HG03558 (cell line): ENCODE measurements at regions not wholly inside any gene's neighbourhood (a gene's known extent, or its start where the extent isn't known, plus 50 kb on each side); places are given as distances from the start of the nearest gene placed in this dataset.

Experiments used
- ATAC-seq: cut with Tn5 transposase; IDR thresholded peaks from one replicate; pipeline ENCODE4 v1.9.1; 2021; ENCODE audit warnings: moderate number of reproducible peaks; ENCODE audit not compliant: unreplicated experiment; ENCODE audit errors: extremely low read depth

DNA sequence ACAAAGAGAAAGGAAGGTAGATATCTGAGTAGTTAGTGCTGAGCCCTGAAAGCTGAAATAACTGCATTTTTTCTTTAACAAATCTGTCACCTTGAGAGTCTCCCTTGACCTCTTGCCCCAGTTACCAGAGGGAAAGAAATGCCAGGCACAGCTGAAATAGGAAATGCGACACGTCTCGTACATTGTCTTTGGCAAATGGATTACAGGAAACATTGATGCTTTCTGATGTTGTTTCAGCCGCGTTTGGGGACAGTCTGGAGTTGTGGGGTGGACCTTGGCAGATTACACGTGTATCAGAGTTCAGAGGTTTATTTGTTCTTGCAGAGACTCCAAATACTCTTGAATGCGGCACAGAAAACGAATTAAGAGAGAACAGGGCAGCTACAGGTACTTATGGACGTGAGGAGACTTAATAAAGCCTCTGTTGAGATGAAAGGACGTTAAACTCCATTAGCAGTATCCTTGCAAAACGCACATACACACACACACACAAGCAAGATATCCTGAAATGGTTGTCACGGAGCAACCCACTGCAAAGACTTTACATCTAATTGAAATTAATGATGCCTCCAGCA is 272.8 kb upstream of the RORA start:
- ATAC-seq: no peak

- ATAC-seq: no peak
Observed at GRCh38 chr15:61500951-61501620, 272.0 kb upstream of the RORA start.

- ATAC-seq: no peak
Observed at GRCh38 chr15:61500523-61500922, 271.4 kb upstream of the RORA start.

DNA sequence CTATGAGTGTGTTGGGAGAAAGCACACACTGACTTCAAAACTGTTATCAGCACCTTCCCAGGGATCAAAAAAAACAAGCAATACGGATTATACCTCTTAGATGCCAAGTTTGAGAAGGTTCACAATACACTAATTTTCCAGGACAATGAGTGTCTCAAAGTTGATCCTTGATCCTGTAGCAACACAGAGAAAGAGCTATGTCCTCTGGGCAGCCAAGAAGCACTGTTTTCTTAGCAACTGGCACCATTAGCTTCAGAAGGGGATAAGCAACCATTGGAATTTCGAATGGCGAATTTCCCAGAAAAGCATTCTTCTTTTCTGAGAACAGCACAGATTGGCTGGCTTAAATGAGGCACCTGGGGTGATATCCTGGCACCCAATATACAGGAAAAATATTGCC is 270.3 kb upstream of the RORA start:
- ATAC-seq: no peak

DNA sequence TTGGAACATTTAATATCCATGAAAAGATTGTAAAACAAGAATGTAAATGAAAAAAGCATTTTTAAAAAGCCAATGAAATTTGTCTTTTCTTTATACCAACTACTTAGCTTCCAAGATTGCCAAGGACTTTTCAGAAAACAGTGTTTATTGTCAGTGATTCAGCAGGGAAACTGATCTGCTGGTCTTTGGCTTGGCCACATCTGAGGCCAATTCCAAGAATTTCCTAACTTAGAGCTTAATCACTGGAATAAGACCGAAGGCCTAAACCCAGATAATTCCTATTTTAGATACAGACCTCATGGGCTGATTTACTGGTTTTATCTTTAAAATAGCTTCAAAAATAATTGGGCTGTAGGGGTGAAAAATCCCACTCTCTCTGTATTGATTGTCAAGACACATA is 260.5 kb upstream of the RORA start:
- no peak for ATAC-seq

GRCh38 chr15:61483599-61483998 is 254.5 kb upstream of the RORA start:
- no peak for ATAC-seq

DNA sequence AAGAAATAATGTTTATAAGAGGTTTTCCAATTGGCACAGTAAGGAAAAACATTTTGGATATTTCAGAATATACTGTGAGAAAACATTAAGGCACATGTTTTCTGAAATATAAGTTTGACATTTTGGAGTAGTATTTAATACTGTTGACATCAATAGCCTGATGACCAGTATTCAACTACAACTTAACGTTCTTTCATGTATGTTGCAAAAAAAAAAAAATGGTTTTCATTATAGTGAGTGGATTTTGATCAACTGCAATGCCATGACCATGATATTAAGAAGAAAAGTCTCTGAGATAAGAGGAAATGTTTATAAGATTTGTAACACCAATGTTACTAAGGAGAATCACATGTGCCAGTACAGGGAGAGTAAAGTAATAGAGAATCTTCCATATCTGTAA is 252.8 kb upstream of the RORA start:
- no peak for ATAC-seq

- ATAC-seq: no peak
Observed at GRCh38 chr15:61480863-61481262, 251.8 kb upstream of the RORA start.

- no peak for ATAC-seq
Observed at GRCh38 chr15:61480295-61480694, 251.2 kb upstream of the RORA start.

GRCh38 chr15:61479613-61480012 is 250.5 kb upstream of the RORA start:
- no peak for ATAC-seq

- no peak for ATAC-seq
Observed at GRCh38 chr15:61476741-61477140, 247.6 kb upstream of the RORA start.

DNA sequence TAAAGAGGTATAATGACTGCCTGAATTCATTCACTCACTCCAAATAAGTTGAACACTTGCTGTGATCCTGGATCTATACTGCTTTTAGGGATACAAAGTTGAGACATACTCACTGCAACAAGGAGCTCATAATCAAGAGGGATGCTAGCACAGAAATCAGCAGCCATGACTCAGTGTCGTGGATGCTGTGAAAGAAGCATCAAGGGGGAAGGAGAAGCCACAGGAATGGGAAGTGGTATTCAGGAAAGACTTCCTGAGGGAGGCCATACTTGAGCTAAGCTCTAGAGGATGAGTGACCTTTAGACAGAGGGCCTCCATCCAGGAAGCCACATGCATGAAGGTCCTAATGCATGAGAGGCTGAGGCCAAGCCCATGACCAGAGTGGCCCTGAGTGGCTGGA is 245.7 kb upstream of the RORA start:
- ATAC-seq: no peak

GRCh38 chr15:61467823-61468222 is 238.7 kb upstream of the RORA start:
- ATAC-seq: no peak

DNA sequence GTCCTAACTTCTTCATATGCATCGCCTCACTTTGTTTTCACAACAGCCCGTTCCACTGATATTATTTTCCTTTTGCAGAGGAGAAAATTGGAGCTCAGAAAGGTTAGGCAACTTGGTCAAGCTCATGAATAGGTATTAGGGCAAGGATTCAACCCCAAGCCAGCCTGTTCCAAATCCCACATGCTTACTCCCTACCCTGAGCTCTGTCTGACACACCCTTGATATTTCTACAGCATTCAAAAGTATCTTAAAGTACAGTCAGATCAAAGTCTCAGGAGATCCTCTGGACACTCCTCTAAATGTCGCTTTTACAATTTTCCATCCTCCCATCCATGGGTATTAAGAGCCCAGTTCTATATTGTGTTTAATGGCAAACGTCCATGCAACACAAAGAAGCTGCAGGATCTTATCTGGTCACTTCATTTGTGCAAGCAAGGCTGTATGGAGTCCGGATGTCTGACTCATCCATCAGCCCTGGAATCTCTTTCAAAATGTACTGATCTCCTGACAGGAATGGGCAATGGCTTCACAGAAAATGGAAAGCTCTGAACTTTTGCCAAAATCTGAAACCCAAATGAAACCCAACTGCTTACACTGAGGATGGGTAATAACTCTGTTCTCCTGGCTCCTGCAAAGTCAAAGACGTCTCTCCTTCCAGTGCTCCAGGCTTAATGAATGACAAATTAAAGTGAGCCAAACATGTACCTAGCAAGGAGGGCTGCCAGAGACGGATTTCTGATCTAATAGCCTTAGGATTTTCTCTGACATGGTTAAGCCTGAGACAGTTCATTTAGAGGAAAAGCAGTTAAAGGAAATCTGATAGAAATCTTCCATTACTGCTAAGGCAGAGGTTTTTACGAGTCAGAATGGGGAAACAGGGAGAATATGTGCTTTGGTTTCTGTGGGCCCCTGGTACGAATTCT is 230.9 kb upstream of the RORA start:
- ATAC-seq: no peak

DNA sequence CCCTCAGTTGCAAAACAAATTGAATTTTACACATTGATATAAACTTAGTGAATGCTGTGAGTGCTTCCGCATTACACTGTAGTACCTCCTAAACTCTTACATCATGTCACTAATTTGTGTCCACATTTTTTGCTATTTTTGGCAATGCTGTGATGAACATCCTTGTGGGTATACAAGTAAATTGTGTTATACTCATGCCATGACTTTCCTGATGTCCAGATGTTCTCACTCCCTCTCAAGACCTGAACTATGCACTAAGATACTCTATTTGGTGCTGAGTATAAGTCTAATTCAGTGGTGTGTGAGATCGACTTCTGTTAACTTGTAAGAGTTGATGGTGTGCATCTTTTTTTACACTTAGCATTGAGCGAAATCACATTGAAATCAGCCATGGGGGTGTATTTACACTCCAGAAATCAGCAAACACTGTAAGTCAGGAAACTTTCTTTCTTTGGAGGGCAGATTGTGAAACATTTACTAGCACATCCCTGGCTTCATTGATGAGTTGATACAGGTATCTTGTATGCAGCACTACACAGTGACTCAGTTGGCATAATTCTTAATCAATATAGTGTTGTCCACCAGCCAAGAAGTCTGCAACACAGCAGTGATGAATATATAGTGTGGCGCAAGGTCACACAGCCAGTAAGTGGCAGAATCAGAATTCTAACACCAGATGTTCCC is 228.1 kb upstream of the RORA start:
- ATAC-seq: no peak

DNA sequence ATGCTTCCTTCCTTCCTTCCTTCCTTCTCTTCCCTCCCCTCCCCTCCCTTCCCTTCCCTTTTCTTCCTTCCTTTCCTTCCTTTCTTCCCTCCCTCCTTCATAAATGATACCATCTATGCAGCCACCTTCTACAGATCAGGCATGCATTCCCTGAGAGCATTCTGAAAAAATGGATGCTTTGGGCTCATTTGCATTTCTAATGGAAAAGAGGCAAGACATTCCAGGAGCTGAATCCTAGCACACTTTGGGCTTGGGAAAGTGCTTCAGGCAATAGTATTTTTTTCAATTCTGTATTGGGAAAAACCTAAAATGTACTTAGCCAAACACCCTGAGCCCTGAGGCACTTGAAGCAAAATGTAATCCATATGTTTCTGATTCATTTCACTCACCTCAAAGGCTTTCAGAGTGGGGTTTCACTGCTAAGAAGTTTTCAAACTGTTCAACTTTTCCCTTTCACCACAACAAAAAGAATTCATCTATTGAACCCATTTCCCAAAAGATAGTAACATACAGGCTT is 220.1 kb upstream of the RORA start:
- ATAC-seq: no peak

- no peak for ATAC-seq
Observed at GRCh38 chr15:61447981-61448380, 218.9 kb upstream of the RORA start.

- no peak for ATAC-seq
Observed at GRCh38 chr15:61444585-61444984, 215.5 kb upstream of the RORA start.

GRCh38 chr15:61442821-61443220 is 213.7 kb upstream of the RORA start:
- ATAC-seq: no peak

- no peak for ATAC-seq
Observed at GRCh38 chr15:61441891-61442290, 212.8 kb upstream of the RORA start.

DNA sequence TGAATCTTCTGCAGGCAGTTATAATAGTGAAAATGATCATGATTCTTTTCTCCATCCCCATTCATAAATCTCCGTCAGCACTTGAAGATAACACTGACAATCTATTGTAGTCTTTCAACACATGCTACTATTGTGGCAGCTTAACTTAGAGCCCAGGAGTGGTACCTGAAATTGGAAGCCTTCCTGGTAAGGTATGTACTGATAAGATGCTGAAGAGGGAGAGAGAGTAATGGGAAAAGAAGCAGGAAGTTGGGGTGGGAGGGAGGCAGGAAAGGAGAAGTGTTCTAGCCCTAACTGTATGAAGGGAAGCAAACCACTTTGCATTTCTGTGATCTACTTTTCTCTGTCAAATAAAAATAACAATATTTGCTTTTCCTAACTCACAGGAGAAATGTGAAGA is 197.4 kb upstream of the RORA start:
- ATAC-seq: no peak
